Hepatocyte (in vitro differentiated cells): ENCODE measurements at regions not wholly inside any gene's neighbourhood (a gene's known extent, or its start where the extent isn't known, plus 50 kb on each side); places are given as distances from the start of the nearest gene placed in this dataset.
A peak's percentile ranks its signal among the peaks of the same experiment; 100 is the strongest.

Experiments
- DNase-seq: peaks from one replicate; pipeline ENCODE4 v3.0.0-alpha.2; 2016; ENCODE audit warnings: low spot score
- H2AFZ ChIP-seq: fragments of 200-600 bp; sonication (generic); 2 replicates; pipeline ENCODE4 v1.6.0; 2016; ENCODE audit warnings: antibody characterized with exemption, mild to moderate bottlenecking
- H3K27ac ChIP-seq: fragments of 200-600 bp; sonication (generic); 2 replicates; pipeline ENCODE4 v1.5.1; 2016; ENCODE audit warnings: mild to moderate bottlenecking
- H3K27me3 ChIP-seq: fragments of 200-600 bp; sonication (generic); 2 replicates; pipeline ENCODE4 v1.6.1; 2016
- H3K36me3 ChIP-seq: fragments of 200-600 bp; sonication (generic); replicated peaks from 2 replicates; pipeline ENCODE4 v1.5.1; 2016; ENCODE audit warnings: low read depth; ENCODE audit not compliant: insufficient read depth
- H3K4me1 ChIP-seq: fragments of 200-600 bp; sonication (generic); 2 replicates; pipeline ENCODE4 v1.5.1; 2016; ENCODE audit warnings: mild to moderate bottlenecking, moderate library complexity; ENCODE audit not compliant: insufficient read depth
- H3K4me2 ChIP-seq: fragments of 200-600 bp; sonication (generic); 2 replicates; pipeline ENCODE4 v1.6.0; 2016
- H3K4me3 ChIP-seq: fragments of 200-600 bp; sonication (generic); 2 replicates; pipeline ENCODE4 v1.5.1; 2016; ENCODE audit warnings: mild to moderate bottlenecking
- H3K79me2 ChIP-seq: fragments of 200-600 bp; sonication (generic); 2 replicates; pipeline ENCODE4 v1.6.0; 2017; ENCODE audit warnings: mild to moderate bottlenecking
- H3K9me2 ChIP-seq: fragments of 200-600 bp; sonication (generic); replicated peaks from 2 replicates; pipeline ENCODE4 v1.6.0; 2017; ENCODE audit warnings: mild to moderate bottlenecking; ENCODE audit not compliant: insufficient read depth
- H3K9me3 ChIP-seq: fragments of 200-600 bp; sonication (generic); 2 replicates; pipeline ENCODE4 v1.5.1; 2016; ENCODE audit warnings: low read depth, mild to moderate bottlenecking
- H4K20me1 ChIP-seq: fragments of 200-600 bp; sonication (generic); 2 replicates; pipeline ENCODE4 v1.6.0; 2016; ENCODE audit warnings: mild to moderate bottlenecking; ENCODE audit not compliant: insufficient read depth, poor library complexity, severe bottlenecking
- EZH2 ChIP-seq: fragments of 200-600 bp; sonication (generic); IDR thresholded peaks from 2 replicates; pipeline ENCODE4 v1.6.1; 2016; ENCODE audit warnings: antibody characterized with exemption, mild to moderate bottlenecking, borderline replicate concordance
- EZH2phosphoT487 ChIP-seq: fragments of 200-600 bp; sonication (generic); IDR thresholded peaks from one replicate; pipeline ENCODE4 v1.6.1; 2018; ENCODE audit warnings: antibody characterized with exemption, mild to moderate bottlenecking, low read depth, moderate library complexity; ENCODE audit not compliant: unreplicated experiment, severe bottlenecking
- WGBS: methylation state at CpG from one replicate; pipeline ENCODE4 v1.1.6; 2016; ENCODE audit warnings: low lambda C conversion rate; ENCODE audit errors: missing lambda C conversion rate; 5-methylcytosine and 5-hydroxymethylcytosine counted together
- TF ChIP-seq, protein P1 (sequence below): fragments of 200-600 bp; sonication (generic); IDR thresholded peaks from 2 replicates; pipeline ENCODE4 v1.5.1; 2016; ENCODE audit warnings: antibody characterized with exemption, mild to moderate bottlenecking; ENCODE audit not compliant: poor library complexity

DNA sequence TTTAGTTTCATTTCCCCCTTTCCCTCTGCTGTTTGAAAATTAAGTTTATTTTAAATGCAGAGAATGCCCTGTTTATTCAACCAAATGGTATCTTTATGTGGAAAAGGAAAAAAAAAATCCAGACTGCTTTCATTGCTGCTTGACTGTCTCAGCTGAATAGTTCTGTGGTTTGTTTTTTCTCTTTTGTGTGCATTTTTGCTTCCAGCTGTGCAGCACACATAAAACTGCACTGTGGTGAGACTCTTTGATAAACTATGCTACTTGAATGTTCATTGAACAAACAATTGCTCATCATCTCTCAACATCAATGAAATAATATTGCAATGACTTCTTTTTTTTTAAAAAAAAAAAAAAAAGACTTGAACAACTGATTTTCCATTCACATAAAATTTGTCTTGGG lies 78.6 kb upstream of the GLI3 start:
- H3K4me2 ChIP-seq, result peak overlapping the region; percentile 23
- no peaks in the 10 kb centered on the region for H3K9me2 ChIP-seq
- H3K27me3 ChIP-seq, result no peaks in the 10 kb centered on the region
- H3K79me2 ChIP-seq, result no peaks in the 10 kb centered on the region
- no peaks in the 10 kb centered on the region for H3K4me1 ChIP-seq
- H3K4me3 ChIP-seq, result no peak overlapping the region
- no peak overlapping the region for H2AFZ ChIP-seq
- H3K27ac ChIP-seq, result peak overlapping the region; percentile 26
- no peaks in the 10 kb centered on the region for H3K36me3 ChIP-seq
- DNase-seq, result no peak
- H3K9me3 ChIP-seq, result no peaks in the 10 kb centered on the region
- H4K20me1 ChIP-seq, result no peaks in the 10 kb centered on the region
- TF ChIP-seq EZH2phosphoT487 (no peak), EZH2 (no peak)
- TF ChIP-seq, protein P1, sequence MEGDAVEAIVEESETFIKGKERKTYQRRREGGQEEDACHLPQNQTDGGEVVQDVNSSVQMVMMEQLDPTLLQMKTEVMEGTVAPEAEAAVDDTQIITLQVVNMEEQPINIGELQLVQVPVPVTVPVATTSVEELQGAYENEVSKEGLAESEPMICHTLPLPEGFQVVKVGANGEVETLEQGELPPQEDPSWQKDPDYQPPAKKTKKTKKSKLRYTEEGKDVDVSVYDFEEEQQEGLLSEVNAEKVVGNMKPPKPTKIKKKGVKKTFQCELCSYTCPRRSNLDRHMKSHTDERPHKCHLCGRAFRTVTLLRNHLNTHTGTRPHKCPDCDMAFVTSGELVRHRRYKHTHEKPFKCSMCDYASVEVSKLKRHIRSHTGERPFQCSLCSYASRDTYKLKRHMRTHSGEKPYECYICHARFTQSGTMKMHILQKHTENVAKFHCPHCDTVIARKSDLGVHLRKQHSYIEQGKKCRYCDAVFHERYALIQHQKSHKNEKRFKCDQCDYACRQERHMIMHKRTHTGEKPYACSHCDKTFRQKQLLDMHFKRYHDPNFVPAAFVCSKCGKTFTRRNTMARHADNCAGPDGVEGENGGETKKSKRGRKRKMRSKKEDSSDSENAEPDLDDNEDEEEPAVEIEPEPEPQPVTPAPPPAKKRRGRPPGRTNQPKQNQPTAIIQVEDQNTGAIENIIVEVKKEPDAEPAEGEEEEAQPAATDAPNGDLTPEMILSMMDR, result no peak

DNA sequence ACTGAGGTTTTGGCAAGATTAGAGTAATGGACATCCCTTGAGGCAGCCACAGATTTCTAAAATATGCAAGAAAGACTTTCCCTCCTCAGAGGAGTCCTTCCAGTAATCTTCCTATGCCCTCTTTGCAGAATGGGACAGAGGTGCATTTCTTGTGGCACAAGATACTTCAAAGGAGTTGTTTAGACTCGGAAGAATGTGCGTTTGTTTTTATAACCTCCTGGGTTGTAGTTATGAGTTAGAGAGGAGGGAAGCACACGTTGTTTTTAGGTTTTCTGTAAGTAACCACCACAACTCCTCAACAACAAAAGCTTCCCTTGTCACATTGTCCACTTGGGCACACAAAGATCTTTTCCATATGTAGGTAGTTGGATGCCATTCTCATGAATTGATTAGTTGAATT lies 78.1 kb upstream of the GLI3 start:
- Histone ChIP-seq H3K27me3 (no peaks in the 10 kb centered on the region), H3K27ac (peak overlapping the region; percentile 26), H3K79me2 (no peaks in the 10 kb centered on the region), H4K20me1 (no peaks in the 10 kb centered on the region), H3K9me3 (no peaks in the 10 kb centered on the region), H3K4me2 (peak overlapping the region; percentile 23), H3K4me3 (no peak overlapping the region), H3K9me2 (no peaks in the 10 kb centered on the region), H3K4me1 (no peaks in the 10 kb centered on the region), H3K36me3 (no peaks in the 10 kb centered on the region), H2AFZ (no peak overlapping the region)
- DNase-seq, result no peak
- 56% methylated on average over 3 of the region's 3 CpGs for WGBS
- TF ChIP-seq EZH2phosphoT487 (no peak), EZH2 (no peak)
- TF ChIP-seq, protein P1, result no peak

DNA sequence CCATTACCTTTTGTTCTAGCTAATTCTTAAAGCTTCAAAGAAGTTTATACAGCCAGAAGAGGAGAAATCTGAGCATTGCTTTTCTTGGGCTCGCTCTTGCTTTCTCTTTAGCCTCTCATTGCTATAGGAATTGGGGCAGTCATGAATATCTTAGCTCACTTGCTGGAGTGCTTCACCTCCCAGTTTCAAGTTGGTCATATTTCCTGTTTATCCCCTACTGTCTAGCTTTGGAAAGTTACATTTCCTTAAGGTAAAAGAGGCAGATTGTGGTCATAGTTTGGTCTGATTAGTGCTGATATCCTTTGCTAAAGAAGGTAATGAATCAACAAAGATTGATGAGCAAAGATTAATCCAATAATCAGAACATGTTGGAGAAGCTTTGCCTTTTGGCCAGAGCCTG lies 77.7 kb upstream of the GLI3 start:
- Histone ChIP-seq H3K9me3 (no peaks in the 10 kb centered on the region), H3K4me2 (no peak overlapping the region), H3K9me2 (no peaks in the 10 kb centered on the region), H2AFZ (no peak overlapping the region), H3K4me3 (no peak overlapping the region), H4K20me1 (no peaks in the 10 kb centered on the region), H3K27ac (no peak overlapping the region), H3K4me1 (no peaks in the 10 kb centered on the region), H3K36me3 (no peaks in the 10 kb centered on the region), H3K27me3 (no peaks in the 10 kb centered on the region), H3K79me2 (no peaks in the 10 kb centered on the region)
- DNase-seq, result no peak
- TF ChIP-seq, protein P1, result no peak
- no peak for TF ChIP-seq EZH2
- TF ChIP-seq EZH2phosphoT487, result no peak
- 100% methylated on average over 1 of the region's 1 CpG for WGBS

DNA sequence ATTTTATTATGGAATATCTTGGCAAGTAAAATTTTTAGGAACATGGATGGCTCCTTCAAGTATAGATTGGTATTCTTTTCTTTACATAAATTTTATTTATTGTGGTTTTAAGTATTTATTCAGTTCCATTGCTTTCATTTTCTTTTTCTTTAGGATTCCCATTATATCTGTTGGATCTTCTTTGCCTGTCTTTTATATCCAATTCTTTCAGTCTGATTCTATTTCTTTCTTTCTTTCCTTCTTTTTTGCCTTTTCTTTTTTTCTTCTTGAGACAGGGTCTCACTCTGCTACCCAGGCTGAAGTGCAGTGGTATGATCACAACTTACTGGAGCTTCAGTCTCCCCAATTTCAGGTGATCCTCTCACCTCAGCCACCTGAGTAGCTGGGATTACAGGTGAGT lies 74.2 kb upstream of the GLI3 start:
- TF ChIP-seq EZH2 (no peak), EZH2phosphoT487 (no peak)
- TF ChIP-seq, protein P1, result no peak
- no peak overlapping the region for H3K4me2 ChIP-seq

More for the DNA sequence above, 74.2 kb upstream of the GLI3 start:
- no peak for DNase-seq
- no peak overlapping the region for H2AFZ ChIP-seq
- H3K79me2 ChIP-seq, result no peaks in the 10 kb centered on the region
- no peak overlapping the region for H3K4me3 ChIP-seq
- no peaks in the 10 kb centered on the region for H3K9me3 ChIP-seq
- no peaks in the 10 kb centered on the region for H3K36me3 ChIP-seq
- no peaks in the 10 kb centered on the region for H3K27me3 ChIP-seq
- H4K20me1 ChIP-seq, result no peaks in the 10 kb centered on the region
- no peak overlapping the region for H3K27ac ChIP-seq
- H3K4me1 ChIP-seq, result no peaks in the 10 kb centered on the region
- H3K9me2 ChIP-seq, result no peaks in the 10 kb centered on the region
